ENCODE measurements at regions not wholly inside any gene's neighbourhood (a gene's known extent, or its start where the extent isn't known, plus 50 kb on each side); places are given as distances from the start of the nearest gene placed in this dataset.

DNA sequence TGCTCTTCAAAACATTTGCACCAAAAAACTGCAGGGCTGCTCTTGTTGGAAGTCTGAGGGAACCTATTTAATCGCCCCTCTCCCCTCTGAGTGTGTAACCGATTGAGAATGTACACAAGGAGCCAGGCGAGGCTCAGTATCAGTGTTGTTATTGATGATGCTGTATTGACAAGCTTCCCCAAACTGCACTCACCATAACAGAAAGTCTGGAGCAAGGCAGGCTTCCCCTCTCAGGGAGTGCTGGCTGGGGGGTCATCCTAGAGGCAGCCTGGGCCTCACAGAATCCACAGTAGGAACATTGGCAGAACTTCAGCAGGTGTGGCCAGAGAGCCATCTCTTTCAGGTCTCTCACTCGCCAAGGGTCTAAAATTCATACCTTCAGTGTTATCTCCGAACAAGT, 58.1 kb upstream of the TUNAR start:
- H3K9me3 ChIP-seq (ENCODE audit: insufficient read depth, low read length): no peaks in the 10 kb centered on the region
- no peaks in the 10 kb centered on the region for H3K27me3 ChIP-seq (ENCODE audit: insufficient read depth, insufficient read length)
- no peak overlapping the region for H3K9ac ChIP-seq (ENCODE audit: insufficient read length, low read depth)
- no peak for DNase-seq (ENCODE audit: low read depth, low spot score)
- peaks cover 2% of the 10 kb centered on the region for H3K4me1 ChIP-seq (ENCODE audit: insufficient read depth, insufficient read length)
- H3K36me3 ChIP-seq (ENCODE audit: insufficient read depth, insufficient read length, low read length): no peaks in the 10 kb centered on the region
- no peak overlapping the region for H3K4me3 ChIP-seq (ENCODE audit: insufficient read length, low read depth)
- TF ChIP-seq ZNF274 (IDR thresholded peaks at IDR 0.05; ENCODE audit: low read depth, low read length) (no peak), YY1 (IDR thresholded peaks at IDR 0.05; ENCODE audit: insufficient read depth, insufficient read length) (no peak), SUZ12 (IDR thresholded peaks at IDR 0.05; ENCODE audit: extremely low read depth, insufficient read depth, insufficient read length) (no peak)

DNA sequence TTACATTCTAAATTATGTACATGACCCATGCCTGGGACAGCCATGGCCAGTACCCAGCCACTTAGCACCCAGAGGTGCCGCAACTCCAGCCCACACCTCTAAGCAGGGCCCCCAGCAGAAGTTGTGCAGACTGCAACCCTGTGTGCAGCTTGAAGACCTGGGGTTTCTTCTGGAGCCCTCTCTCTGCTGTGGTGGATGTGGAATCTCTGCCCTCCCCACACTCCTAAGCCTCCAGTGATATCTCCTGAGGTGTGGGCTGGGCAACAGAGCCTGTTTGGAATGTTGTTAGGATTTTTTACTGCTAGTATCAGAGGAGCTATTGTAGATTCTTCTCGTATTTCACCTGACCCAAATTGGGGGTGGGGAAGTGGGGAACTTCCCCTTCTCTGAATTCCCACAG, 59.4 kb upstream of the TUNAR start:
- no peak overlapping the region for H3K9ac ChIP-seq (ENCODE audit: insufficient read length, low read depth)
- no peak for DNase-seq (ENCODE audit: low read depth, low spot score)
- no peaks in the 10 kb centered on the region for H3K9me3 ChIP-seq (ENCODE audit: insufficient read depth, low read length)
- no peak overlapping the region for H3K4me3 ChIP-seq (ENCODE audit: insufficient read length, low read depth)
- H3K4me1 ChIP-seq (ENCODE audit: insufficient read depth, insufficient read length): peaks cover 2% of the 10 kb centered on the region
- no peaks in the 10 kb centered on the region for H3K36me3 ChIP-seq (ENCODE audit: insufficient read depth, insufficient read length, low read length)
- no peaks in the 10 kb centered on the region for H3K27me3 ChIP-seq (ENCODE audit: insufficient read depth, insufficient read length)
- TF ChIP-seq YY1 (IDR thresholded peaks at IDR 0.05; ENCODE audit: insufficient read depth, insufficient read length): no peak
- TF ChIP-seq SUZ12 (IDR thresholded peaks at IDR 0.05; ENCODE audit: extremely low read depth, insufficient read depth, insufficient read length): no peak
- TF ChIP-seq ZNF274 (IDR thresholded peaks at IDR 0.05; ENCODE audit: low read depth, low read length): no peak

DNA sequence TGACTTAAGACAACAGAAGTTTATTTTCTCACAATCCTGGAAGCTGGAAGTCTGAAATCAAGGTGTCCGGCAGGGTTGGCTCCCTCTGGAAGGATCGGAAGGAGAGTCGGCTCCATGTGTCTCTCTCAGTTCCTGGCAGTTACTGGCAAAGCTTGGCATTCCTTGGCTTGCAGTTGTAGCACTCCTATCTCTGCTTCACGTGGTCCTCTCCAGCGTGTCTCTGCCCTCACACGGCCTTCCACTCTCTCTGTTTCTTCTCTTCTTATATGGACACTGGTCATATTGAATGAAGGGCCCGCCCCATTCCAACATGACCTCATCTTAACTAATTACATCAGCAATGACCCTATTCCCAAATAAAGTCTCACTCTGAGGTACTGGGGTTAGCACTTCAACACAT, 60.1 kb upstream of the TUNAR start:
- Histone ChIP-seq H3K9ac (ENCODE audit: insufficient read length, low read depth) (no peak overlapping the region), H3K4me3 (ENCODE audit: insufficient read length, low read depth) (no peak overlapping the region), H3K36me3 (ENCODE audit: insufficient read depth, insufficient read length, low read length) (no peaks in the 10 kb centered on the region), H3K27me3 (ENCODE audit: insufficient read depth, insufficient read length) (no peaks in the 10 kb centered on the region), H3K9me3 (ENCODE audit: insufficient read depth, low read length) (no peaks in the 10 kb centered on the region), H3K4me1 (ENCODE audit: insufficient read depth, insufficient read length) (peaks cover 2% of the 10 kb centered on the region)
- no peak for DNase-seq (ENCODE audit: low read depth, low spot score)
- no peak for TF ChIP-seq ZNF274 (IDR thresholded peaks at IDR 0.05; ENCODE audit: low read depth, low read length)
- no peak for TF ChIP-seq SUZ12 (IDR thresholded peaks at IDR 0.05; ENCODE audit: extremely low read depth, insufficient read depth, insufficient read length)
- TF ChIP-seq YY1 (IDR thresholded peaks at IDR 0.05; ENCODE audit: insufficient read depth, insufficient read length): no peak

DNA sequence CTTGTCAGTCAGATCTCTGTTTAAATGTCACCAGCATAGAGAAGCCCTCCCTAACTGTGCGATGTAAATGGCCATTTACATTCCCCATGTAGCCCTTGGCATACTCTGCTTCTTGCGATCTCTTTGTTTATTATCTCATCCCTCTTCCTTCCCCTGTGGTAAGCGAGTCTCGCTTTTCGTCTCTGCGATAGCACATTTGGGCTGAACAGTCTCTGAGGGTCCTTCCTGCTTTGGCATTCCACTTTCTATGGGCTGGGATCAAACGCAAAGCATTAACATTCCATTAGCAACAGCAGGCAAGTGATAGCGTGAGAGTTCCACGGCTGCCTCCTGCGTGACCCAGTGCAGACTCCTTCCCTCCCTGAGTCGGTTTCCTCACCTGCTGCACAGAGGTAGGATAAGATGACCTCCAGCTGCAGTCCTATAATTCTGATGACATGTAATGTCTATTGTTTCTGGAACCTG, 61.4 kb upstream of the TUNAR start:
- H3K4me1 ChIP-seq (ENCODE audit: insufficient read depth, insufficient read length): peaks cover 2% of the 10 kb centered on the region
- no peaks in the 10 kb centered on the region for H3K36me3 ChIP-seq (ENCODE audit: insufficient read depth, insufficient read length, low read length)
- H3K4me3 ChIP-seq (ENCODE audit: insufficient read length, low read depth): no peak overlapping the region
- H3K9ac ChIP-seq (ENCODE audit: insufficient read length, low read depth): no peak overlapping the region
- no peaks in the 10 kb centered on the region for H3K27me3 ChIP-seq (ENCODE audit: insufficient read depth, insufficient read length)
- no peaks in the 10 kb centered on the region for H3K9me3 ChIP-seq (ENCODE audit: insufficient read depth, low read length)
- no peak for TF ChIP-seq ZNF274 (IDR thresholded peaks at IDR 0.05; ENCODE audit: low read depth, low read length)
- TF ChIP-seq SUZ12 (IDR thresholded peaks at IDR 0.05; ENCODE audit: extremely low read depth, insufficient read depth, insufficient read length): no peak
- no peak for TF ChIP-seq YY1 (IDR thresholded peaks at IDR 0.05; ENCODE audit: insufficient read depth, insufficient read length)
- DNase-seq (ENCODE audit: low read depth, low spot score): peak; percentile 9

DNA sequence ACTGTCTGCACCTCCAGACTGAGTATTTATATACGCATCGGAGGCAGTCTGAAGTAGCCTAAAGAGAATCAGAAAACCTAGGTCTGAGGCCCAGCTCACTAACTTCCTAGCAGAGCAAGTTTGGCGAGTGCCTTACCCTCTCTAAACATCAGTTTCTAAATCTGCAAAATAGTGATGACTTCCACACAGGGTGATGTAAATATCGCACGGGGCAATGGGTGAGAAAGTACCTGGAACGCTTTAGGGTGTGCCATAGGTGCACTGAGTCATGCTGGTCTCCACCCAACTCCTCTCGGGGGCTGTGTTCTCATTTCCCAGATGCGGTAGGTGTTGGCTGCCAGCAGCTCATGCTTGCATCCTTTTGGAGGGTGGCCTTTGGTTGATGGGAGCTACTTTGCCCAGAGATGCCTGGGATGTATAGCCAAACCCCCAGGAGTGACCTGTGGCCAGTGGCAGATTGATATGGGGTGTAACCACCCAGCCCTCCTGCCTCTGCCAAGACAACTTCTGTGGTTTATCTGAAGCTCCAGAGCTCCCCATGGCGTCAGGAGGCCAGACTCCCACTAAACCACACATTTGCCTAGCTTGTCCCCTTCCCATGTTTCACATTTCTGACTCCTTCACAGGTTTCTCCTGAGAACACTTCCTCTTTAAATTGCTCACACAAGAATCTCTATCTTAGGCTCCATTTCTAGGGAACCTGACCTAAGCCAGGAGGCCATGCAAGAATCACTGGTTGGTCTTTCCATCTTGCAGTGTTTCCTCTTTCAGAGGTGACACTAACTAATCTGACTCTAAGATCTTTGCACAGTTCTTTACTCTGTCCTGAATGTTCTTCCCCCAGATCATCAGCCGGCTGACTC, 62.0 kb upstream of the TUNAR start:
- H3K36me3 ChIP-seq (ENCODE audit: insufficient read depth, insufficient read length, low read length): no peaks in the 10 kb centered on the region
- no peaks in the 10 kb centered on the region for H3K27me3 ChIP-seq (ENCODE audit: insufficient read depth, insufficient read length)
- no peak overlapping the region for H3K4me3 ChIP-seq (ENCODE audit: insufficient read length, low read depth)
- H3K9ac ChIP-seq (ENCODE audit: insufficient read length, low read depth): no peak overlapping the region
- H3K9me3 ChIP-seq (ENCODE audit: insufficient read depth, low read length): no peaks in the 10 kb centered on the region
- H3K4me1 ChIP-seq (ENCODE audit: insufficient read depth, insufficient read length): peaks cover 2% of the 10 kb centered on the region
- DNase-seq (ENCODE audit: low read depth, low spot score): no peak
- TF ChIP-seq ZNF274 (IDR thresholded peaks at IDR 0.05; ENCODE audit: low read depth, low read length) (no peak), SUZ12 (IDR thresholded peaks at IDR 0.05; ENCODE audit: extremely low read depth, insufficient read depth, insufficient read length) (no peak), YY1 (IDR thresholded peaks at IDR 0.05; ENCODE audit: insufficient read depth, insufficient read length) (no peak)

DNA sequence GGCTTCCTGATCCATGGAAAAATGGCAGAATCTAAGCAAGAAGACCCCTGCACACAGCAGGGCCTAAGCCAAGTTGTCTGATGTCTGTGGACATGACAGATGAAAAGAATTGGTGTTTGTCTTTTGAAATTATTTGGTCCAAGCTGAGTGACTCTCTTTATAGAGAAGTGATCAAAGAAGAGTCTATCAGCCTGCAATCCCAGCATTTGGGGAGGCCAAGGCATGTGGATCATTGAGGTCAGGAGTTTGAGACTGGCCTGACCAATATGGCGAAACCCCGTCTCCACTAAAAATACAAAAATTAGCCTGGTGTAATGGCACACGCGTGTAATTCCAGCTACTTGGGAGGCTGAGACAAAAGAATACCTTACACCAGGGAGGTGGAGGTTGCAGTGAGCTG, 64.8 kb upstream of the TUNAR start:
- TF ChIP-seq SUZ12 (IDR thresholded peaks at IDR 0.05; ENCODE audit: extremely low read depth, insufficient read depth, insufficient read length) (no peak), YY1 (IDR thresholded peaks at IDR 0.05; ENCODE audit: insufficient read depth, insufficient read length) (no peak), ZNF274 (IDR thresholded peaks at IDR 0.05; ENCODE audit: low read depth, low read length) (no peak)
- DNase-seq (ENCODE audit: low read depth, low spot score): no peak
- Histone ChIP-seq H3K9me3 (ENCODE audit: insufficient read depth, low read length) (0 out of 2 replicates have a peak, but pooled peaks cover 2% of the 10 kb centered on the region), H3K27me3 (ENCODE audit: insufficient read depth, insufficient read length) (no peaks in the 10 kb centered on the region), H3K36me3 (ENCODE audit: insufficient read depth, insufficient read length, low read length) (no peaks in the 10 kb centered on the region), H3K4me1 (ENCODE audit: insufficient read depth, insufficient read length) (no peaks in the 10 kb centered on the region), H3K4me3 (ENCODE audit: insufficient read length, low read depth) (no peak overlapping the region), H3K9ac (ENCODE audit: insufficient read length, low read depth) (no peak overlapping the region)

DNA sequence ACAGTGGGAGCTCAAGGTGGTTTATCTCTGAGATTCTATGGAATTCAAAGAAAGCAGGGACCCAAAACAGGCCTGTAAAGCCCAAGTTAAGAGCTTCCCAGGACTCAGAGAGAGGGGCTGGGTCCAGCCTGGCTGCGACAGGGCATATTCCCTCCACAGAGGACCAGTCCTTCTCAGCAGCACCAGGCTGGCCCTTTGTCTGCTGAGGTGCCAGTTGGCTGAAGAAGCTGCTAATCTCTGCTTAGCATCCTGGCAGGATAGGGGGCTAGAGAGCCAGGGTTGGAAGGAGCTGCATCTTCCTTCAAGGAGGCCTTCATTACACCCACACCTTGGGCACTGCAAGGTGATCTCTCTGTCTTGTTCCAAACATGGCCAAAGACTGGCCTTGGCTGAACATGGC, 68.3 kb upstream of the TUNAR start:
- H3K9ac ChIP-seq (ENCODE audit: insufficient read length, low read depth): no peak overlapping the region
- H3K9me3 ChIP-seq (ENCODE audit: insufficient read depth, low read length): peaks cover 18% of the 10 kb centered on the region
- no peaks in the 10 kb centered on the region for H3K36me3 ChIP-seq (ENCODE audit: insufficient read depth, insufficient read length, low read length)
- no peak overlapping the region for H3K4me3 ChIP-seq (ENCODE audit: insufficient read length, low read depth)
- DNase-seq (ENCODE audit: low read depth, low spot score): no peak
- no peak for TF ChIP-seq YY1 (IDR thresholded peaks at IDR 0.05; ENCODE audit: insufficient read depth, insufficient read length)
- no peak for TF ChIP-seq SUZ12 (IDR thresholded peaks at IDR 0.05; ENCODE audit: extremely low read depth, insufficient read depth, insufficient read length)
- no peak for TF ChIP-seq ZNF274 (IDR thresholded peaks at IDR 0.05; ENCODE audit: low read depth, low read length)
- no peaks in the 10 kb centered on the region for H3K4me1 ChIP-seq (ENCODE audit: insufficient read depth, insufficient read length)
- no peaks in the 10 kb centered on the region for H3K27me3 ChIP-seq (ENCODE audit: insufficient read depth, insufficient read length)

Data from NT2/D1 (cell line).